HCT116 (cell line): ENCODE measurements at regions not wholly inside any gene's neighbourhood (a gene's known extent, or its start where the extent isn't known, plus 50 kb on each side); places are given as distances from the start of the nearest gene placed in this dataset.

ENCODE experiments used
- CEBPB ChIP-seq: IDR thresholded peaks from 2 replicates; pipeline ENCODE4 v1.6.1; 2012; ENCODE audit warnings: low read depth
- EGR1 ChIP-seq: IDR thresholded peaks from 2 replicates; pipeline ENCODE4 v1.6.1; 2012; ENCODE audit warnings: low read depth
- EZH2 ChIP-seq: fragments of 200-600 bp; sonication (generic); IDR thresholded peaks from 2 replicates; pipeline ENCODE4 v1.6.1; 2017; ENCODE audit warnings: antibody characterized with exemption, mixed run types
- EZH2phosphoT487 ChIP-seq: fragments of 200-600 bp; IDR thresholded peaks from 2 replicates; pipeline ENCODE4 v1.6.1; 2018; ENCODE audit warnings: antibody characterized with exemption, borderline replicate concordance
- POLR2A ChIP-seq: IDR thresholded peaks from 2 replicates; pipeline ENCODE4 v1.7.0; 2011; ENCODE audit warnings: borderline replicate concordance; ENCODE audit not compliant: insufficient read depth, insufficient read length; ENCODE audit errors: extremely low read depth
- POLR2AphosphoS5 ChIP-seq: IDR thresholded peaks from 2 replicates; pipeline ENCODE4 v1.6.1; 2011; ENCODE audit warnings: mild to moderate bottlenecking, low read depth, low read length, moderate library complexity
- REST ChIP-seq: IDR thresholded peaks from 2 replicates; pipeline ENCODE4 v1.6.1; 2012; ENCODE audit warnings: low read depth
- ZNF274 ChIP-seq: fragments of 200-500 bp; sonication (Bioruptor generic); IDR thresholded peaks from 2 replicates; pipeline ENCODE4 v1.6.1; 2014; ENCODE audit warnings: mild to moderate bottlenecking, low read depth, low read length, inconsistent platforms
- TF ChIP-seq, protein P1 (sequence below), 3 experiments: fragments of 200-600 bp in 1 of 3; sonication (generic) in 1 of 3; IDR thresholded peaks in 2 of 3; conservative IDR thresholded peaks in 1 of 3; 2 replicates each; pipeline ENCODE4 v1.5.1; 2012 to 2017; ENCODE audit warnings: low read depth in 2 of 3, low read length in 2 of 3, antibody characterized with exemption in 1 of 3, borderline replicate concordance in 1 of 3, control low read depth in 1 of 3, mild to moderate bottlenecking in 1 of 3, mixed read lengths in 1 of 3, mixed run types in 1 of 3, moderate library complexity in 1 of 3; ENCODE audit not compliant: insufficient read depth in 1 of 3

GRCh38 chr9:7704543-7704942 lies 95.0 kb downstream of the DMAC1 start:
- no peak for TF ChIP-seq REST
- no peak for TF ChIP-seq POLR2AphosphoS5
- TF ChIP-seq, protein P1, sequence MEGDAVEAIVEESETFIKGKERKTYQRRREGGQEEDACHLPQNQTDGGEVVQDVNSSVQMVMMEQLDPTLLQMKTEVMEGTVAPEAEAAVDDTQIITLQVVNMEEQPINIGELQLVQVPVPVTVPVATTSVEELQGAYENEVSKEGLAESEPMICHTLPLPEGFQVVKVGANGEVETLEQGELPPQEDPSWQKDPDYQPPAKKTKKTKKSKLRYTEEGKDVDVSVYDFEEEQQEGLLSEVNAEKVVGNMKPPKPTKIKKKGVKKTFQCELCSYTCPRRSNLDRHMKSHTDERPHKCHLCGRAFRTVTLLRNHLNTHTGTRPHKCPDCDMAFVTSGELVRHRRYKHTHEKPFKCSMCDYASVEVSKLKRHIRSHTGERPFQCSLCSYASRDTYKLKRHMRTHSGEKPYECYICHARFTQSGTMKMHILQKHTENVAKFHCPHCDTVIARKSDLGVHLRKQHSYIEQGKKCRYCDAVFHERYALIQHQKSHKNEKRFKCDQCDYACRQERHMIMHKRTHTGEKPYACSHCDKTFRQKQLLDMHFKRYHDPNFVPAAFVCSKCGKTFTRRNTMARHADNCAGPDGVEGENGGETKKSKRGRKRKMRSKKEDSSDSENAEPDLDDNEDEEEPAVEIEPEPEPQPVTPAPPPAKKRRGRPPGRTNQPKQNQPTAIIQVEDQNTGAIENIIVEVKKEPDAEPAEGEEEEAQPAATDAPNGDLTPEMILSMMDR (IDR thresholded peaks at IDR 0.05 in 2 of 3, conservative IDR thresholded peaks at IDR 0.05 in 1 of 3; ENCODE audit: borderline replicate concordance in 1 of 3, insufficient read depth in 1 of 3, low read depth in 2 of 3, low read length in 2 of 3), result no peak
- no peak for TF ChIP-seq CEBPB
- no peak for TF ChIP-seq EZH2phosphoT487
- no peak for TF ChIP-seq EGR1
- no peak for TF ChIP-seq EZH2
- no peak for TF ChIP-seq POLR2A
- TF ChIP-seq ZNF274, result no peak
